CD4-positive, CD25-positive, alpha-beta regulatory T cell (primary cell): ENCODE measurements at regions not wholly inside any gene's neighbourhood (a gene's known extent, or its start where the extent isn't known, plus 50 kb on each side); places are given as distances from the start of the nearest gene placed in this dataset.
"Not testable (repeated sequence)": the region's sequence is repeated elsewhere in the genome, so short reads cannot be mapped to it uniquely, and the experiment has no call there.

Experiments
- ATAC-seq, 2 donors: fragments of 150-1000 bp; cut with Tn5 transposase; one replicate each; pipeline ENCODE4 v1.10.0; 2021; ENCODE audit warnings: low read depth in 2 of 2, moderate number of reproducible peaks in 2 of 2, moderate library complexity in 1 of 2
- DNase-seq, 3 donors: peaks; one replicate each; pipeline versions ENCODE4 v3.0.0 to v3.0.0-alpha.2; 2012 to 2022; ENCODE audit warnings: mixed read lengths in 1 of 3
- H3K27ac ChIP-seq: one replicate; pipeline ENCODE4 v1.7.0; 2013; ENCODE audit warnings: mild to moderate bottlenecking, low read length; ENCODE audit not compliant: insufficient read depth, poor library complexity, severe bottlenecking
- H3K27me3 ChIP-seq: one replicate; pipeline ENCODE4 v1.7.0; 2013; ENCODE audit warnings: low read length; ENCODE audit not compliant: control insufficient read depth, insufficient read depth
- H3K36me3 ChIP-seq: one replicate; pipeline ENCODE4 v1.7.0; 2013; ENCODE audit warnings: mild to moderate bottlenecking, low read length, moderate library complexity; ENCODE audit not compliant: control insufficient read depth, insufficient read depth
- H3K4me1 ChIP-seq: 2 replicates; pipeline ENCODE4 v1.7.0; 2013; ENCODE audit warnings: mild to moderate bottlenecking, low read length; ENCODE audit not compliant: insufficient read depth, control insufficient read depth, poor library complexity, severe bottlenecking
- H3K4me3 ChIP-seq: one replicate; pipeline ENCODE4 v1.7.0; 2013; ENCODE audit warnings: low read depth, mild to moderate bottlenecking, low read length, moderate library complexity
- H3K9me3 ChIP-seq, 2 experiments: 1 replicate in 1 of 2; 2 replicates in 1 of 2; pipeline ENCODE4 v1.7.0; 2013; ENCODE audit warnings: low read length in 2 of 2, mild to moderate bottlenecking in 1 of 2, moderate library complexity in 1 of 2; ENCODE audit not compliant: control insufficient read depth in 2 of 2
- H3K27ac Mint-ChIP-seq, 3 donors: one replicate each; pipeline ENCODE4 v1.8.0; 2020 to 2022; ENCODE audit warnings: mild to moderate bottlenecking in 3 of 3, mixed read lengths in 3 of 3, moderate library complexity in 2 of 3
- H3K27me3 Mint-ChIP-seq: one replicate; pipeline ENCODE4 v1.8.0; 2022; ENCODE audit warnings: mild to moderate bottlenecking, mixed read lengths
- H3K36me3 Mint-ChIP-seq: one replicate; pipeline ENCODE4 v1.8.0; 2020; ENCODE audit warnings: mixed read lengths
- H3K4me1 Mint-ChIP-seq, 4 donors: one replicate each; pipeline ENCODE4 v1.8.0; 2020 to 2022; ENCODE audit warnings: mixed read lengths in 4 of 4, mild to moderate bottlenecking in 1 of 4
- H3K4me3 Mint-ChIP-seq, 4 donors: one replicate each; pipeline ENCODE4 v1.8.0; 2020 to 2022; ENCODE audit warnings: mild to moderate bottlenecking in 4 of 4, mixed read lengths in 4 of 4, moderate library complexity in 3 of 4
- H3K9me3 Mint-ChIP-seq, 7 donors: one replicate each; pipeline ENCODE4 v1.8.0; 2020 to 2022; ENCODE audit warnings: mixed read lengths in 7 of 7, mild to moderate bottlenecking in 3 of 7, moderate library complexity in 2 of 7

DNA sequence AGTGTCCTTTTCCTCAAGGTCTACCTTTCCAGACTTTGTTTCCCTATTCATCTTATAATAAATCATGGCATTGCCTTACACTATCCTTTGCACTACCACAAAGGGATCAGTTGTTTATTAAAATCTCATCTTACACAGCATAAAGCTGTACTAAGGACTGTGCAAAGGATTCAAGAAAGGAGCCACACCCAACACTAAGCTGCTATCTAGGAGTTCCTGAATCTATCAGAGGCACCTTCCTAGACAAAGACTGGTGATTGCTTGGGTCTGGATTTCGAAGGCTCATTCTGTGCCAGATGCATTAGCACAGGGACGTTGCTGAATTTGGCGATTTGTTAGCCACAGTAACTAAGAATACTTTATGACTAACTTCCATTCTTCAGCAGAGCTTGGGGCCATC, 412.0 kb downstream of the NUP35 start:
- H3K4me3 Mint-ChIP-seq, result no peak overlapping the region
- no peak overlapping the region for H3K4me3 ChIP-seq
- H3K27ac ChIP-seq, result no peak overlapping the region
- H3K36me3 Mint-ChIP-seq, result no peaks in the 10 kb centered on the region
- H3K27me3 ChIP-seq, result no peaks in the 10 kb centered on the region
- DNase-seq, result no peak
- peaks cover 0 to 9% (median 0%) of the 10 kb centered on the region in 7 donors for H3K9me3 Mint-ChIP-seq
- no peaks in the 10 kb centered on the region for H3K4me1 ChIP-seq
- no peaks in the 10 kb centered on the region for H3K36me3 ChIP-seq
- no peaks in the 10 kb centered on the region for H3K27me3 Mint-ChIP-seq
- ATAC-seq, result no peak
- H3K4me1 Mint-ChIP-seq, result no peaks in the 10 kb centered on the region
- H3K9me3 ChIP-seq, result peaks cover 0 to 6% of the 10 kb centered on the region in 2 experiments
- no peak overlapping the region for H3K27ac Mint-ChIP-seq

DNA sequence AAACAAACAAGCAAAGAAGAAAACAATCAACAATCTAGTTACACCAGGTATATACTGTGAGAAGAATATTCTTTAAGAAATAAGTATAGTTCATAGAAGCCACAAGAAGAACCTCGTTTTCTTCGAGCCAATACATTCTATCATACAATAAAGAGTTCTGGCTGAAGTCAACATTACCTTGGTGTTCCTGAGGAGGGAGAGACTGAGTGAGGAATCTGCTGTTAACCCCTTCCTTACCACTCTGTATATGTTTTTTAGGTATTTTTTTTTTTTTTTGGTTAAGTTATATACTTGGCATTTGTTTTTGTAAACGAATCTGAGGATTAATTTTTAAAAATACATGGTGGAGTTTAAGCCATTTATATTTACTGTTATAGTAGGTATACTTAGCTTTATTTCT, 412.5 kb downstream of the NUP35 start:
- no peaks in the 10 kb centered on the region for H3K27me3 ChIP-seq
- H3K36me3 Mint-ChIP-seq, result no peaks in the 10 kb centered on the region

DNA sequence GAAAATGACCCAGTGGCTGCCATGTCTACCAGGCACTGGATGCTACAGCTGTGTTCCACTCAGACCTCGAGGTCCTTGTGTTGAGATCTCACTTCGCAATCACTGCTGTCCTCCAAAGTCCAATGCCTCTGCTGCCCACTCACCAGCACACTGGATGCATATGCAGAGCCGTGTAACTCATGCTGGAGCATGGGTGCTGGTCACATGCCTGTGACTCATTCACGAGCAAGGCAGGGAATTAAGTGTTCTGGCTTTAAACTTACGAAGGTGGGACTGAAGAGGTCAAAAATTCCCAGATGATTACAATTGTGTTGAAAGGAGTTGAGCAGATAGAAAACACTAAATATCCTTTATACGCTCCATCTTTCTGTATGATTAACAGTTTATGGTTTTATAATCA, 417.5 kb downstream of the NUP35 start:
- H3K27ac ChIP-seq, result no peak overlapping the region
- H3K27me3 Mint-ChIP-seq, result peaks cover 5% of the 10 kb centered on the region
- peaks cover 2 to 26% (median 6%) of the 10 kb centered on the region in 7 donors for H3K9me3 Mint-ChIP-seq
- no peak overlapping the region for H3K27ac Mint-ChIP-seq
- no peak for DNase-seq
- no peak for ATAC-seq
- H3K9me3 ChIP-seq, result peaks cover 4 to 10% of the 10 kb centered on the region in 2 experiments
- no peak overlapping the region for H3K4me3 ChIP-seq
- no peaks in the 10 kb centered on the region for H3K4me1 ChIP-seq
- H3K4me3 Mint-ChIP-seq, result no peak overlapping the region
- no peaks in the 10 kb centered on the region for H3K27me3 ChIP-seq
- no peaks in the 10 kb centered on the region for H3K36me3 Mint-ChIP-seq
- no peaks in the 10 kb centered on the region for H3K4me1 Mint-ChIP-seq
- no peaks in the 10 kb centered on the region for H3K36me3 ChIP-seq

More for the DNA sequence above, 412.5 kb downstream of the NUP35 start:
- H3K9me3 Mint-ChIP-seq, result peaks cover 0 to 10% (median 1%) of the 10 kb centered on the region in 7 donors
- Histone ChIP-seq H3K4me1 (no peaks in the 10 kb centered on the region), H3K4me3 (no peak overlapping the region), H3K36me3 (no peaks in the 10 kb centered on the region), H3K9me3 (peaks cover 0 to 6% of the 10 kb centered on the region in 2 experiments), H3K27ac (no peak overlapping the region)
- H3K27ac Mint-ChIP-seq, result no peak overlapping the region
- no peaks in the 10 kb centered on the region for H3K27me3 Mint-ChIP-seq
- H3K4me1 Mint-ChIP-seq, result no peaks in the 10 kb centered on the region
- H3K4me3 Mint-ChIP-seq, result no peak overlapping the region
- ATAC-seq, result no peak
- DNase-seq, result no peak

DNA sequence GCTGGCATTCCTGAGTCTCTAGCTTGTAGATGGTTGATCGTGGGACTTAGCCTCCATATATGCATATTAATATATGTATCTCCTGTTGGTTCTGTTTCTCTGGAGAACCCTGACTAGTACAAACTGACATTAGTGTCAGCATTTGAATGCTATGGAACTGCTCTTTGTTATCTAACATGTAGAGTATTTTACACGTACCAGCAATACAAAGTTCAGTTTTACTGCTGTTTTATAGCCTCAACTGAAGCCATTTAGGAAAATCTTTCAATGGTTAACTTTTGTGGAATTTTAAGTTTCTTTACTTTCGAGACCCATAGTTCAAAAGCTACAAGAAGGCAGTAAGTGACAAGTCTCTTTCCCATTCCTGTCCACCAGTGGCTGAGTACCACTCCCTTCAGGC, 418.4 kb downstream of the NUP35 start:
- H3K36me3 ChIP-seq, result no peaks in the 10 kb centered on the region
- H3K4me3 Mint-ChIP-seq, result no peak overlapping the region
- ATAC-seq, result no peak
- no peak for DNase-seq
- H3K9me3 Mint-ChIP-seq, result peaks cover 2 to 32% (median 6%) of the 10 kb centered on the region in 7 donors
- H3K27me3 Mint-ChIP-seq, result peaks cover 5% of the 10 kb centered on the region
- no peak overlapping the region for H3K27ac Mint-ChIP-seq
- H3K27ac ChIP-seq, result no peak overlapping the region
- no peak overlapping the region for H3K4me3 ChIP-seq
- peaks cover 4 to 10% of the 10 kb centered on the region in 2 experiments for H3K9me3 ChIP-seq
- no peaks in the 10 kb centered on the region for H3K4me1 ChIP-seq
- no peaks in the 10 kb centered on the region for H3K4me1 Mint-ChIP-seq
- no peaks in the 10 kb centered on the region for H3K27me3 ChIP-seq
- no peaks in the 10 kb centered on the region for H3K36me3 Mint-ChIP-seq

DNA sequence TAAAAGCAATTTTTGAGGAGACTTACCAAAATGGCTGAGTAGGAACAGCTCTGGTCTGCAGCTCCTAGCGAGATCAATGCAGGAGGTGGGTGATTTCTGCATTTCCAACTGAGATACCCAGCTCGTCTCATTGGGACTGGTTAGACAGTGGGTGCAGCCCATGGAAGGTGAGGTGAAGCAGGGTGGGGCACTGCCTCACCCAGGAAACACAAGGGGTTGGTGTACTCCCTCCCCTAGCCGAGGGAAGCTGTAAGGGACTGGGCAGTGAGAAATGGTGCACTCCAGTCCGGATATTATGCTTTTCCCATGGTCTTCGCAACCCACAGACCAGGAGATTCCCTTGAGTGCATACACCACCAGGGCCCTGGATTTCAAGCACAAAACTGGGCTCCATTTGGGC, 419.0 kb downstream of the NUP35 start:
- no peak for DNase-seq
- no peak overlapping the region for H3K27ac Mint-ChIP-seq
- H3K36me3 Mint-ChIP-seq, result no peaks in the 10 kb centered on the region
- no peaks in the 10 kb centered on the region for H3K27me3 ChIP-seq
- H3K9me3 Mint-ChIP-seq, result peaks cover 2 to 37% (median 9%) of the 10 kb centered on the region in 7 donors
- H3K4me1 Mint-ChIP-seq, result no peaks in the 10 kb centered on the region
- H3K4me3 Mint-ChIP-seq, result no peak overlapping the region
- no peaks in the 10 kb centered on the region for H3K36me3 ChIP-seq
- no peak overlapping the region for H3K4me3 ChIP-seq
- ATAC-seq, result no peak
- H3K27ac ChIP-seq, result no peak overlapping the region
- peaks cover 5% of the 10 kb centered on the region for H3K27me3 Mint-ChIP-seq
- H3K9me3 ChIP-seq, result peaks cover 4 to 9% of the 10 kb centered on the region in 2 experiments
- H3K4me1 ChIP-seq, result no peaks in the 10 kb centered on the region

DNA sequence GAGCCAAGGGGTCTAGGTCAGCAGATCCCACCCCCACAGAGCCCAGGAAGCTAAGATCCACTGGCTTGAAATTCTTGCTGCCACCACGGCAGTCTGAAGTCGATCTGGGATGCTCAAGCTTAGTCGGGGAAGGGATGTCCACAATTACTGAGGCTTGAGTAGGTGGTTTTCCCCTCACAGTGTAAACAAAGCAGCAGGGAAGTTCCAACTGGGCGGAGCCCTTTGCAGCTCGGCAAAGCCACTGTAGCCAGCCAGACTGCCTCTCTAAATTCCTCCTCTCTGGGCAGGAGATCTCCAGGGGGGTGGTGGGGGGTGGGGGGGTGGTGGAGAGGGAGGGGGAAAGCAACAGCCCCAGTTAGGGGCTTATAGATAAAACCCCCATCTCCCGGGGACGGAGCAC, 419.5 kb downstream of the NUP35 start:
- Mint-ChIP-seq H3K36me3 (no peaks in the 10 kb centered on the region), H3K27me3 (peaks cover 5% of the 10 kb centered on the region), H3K4me1 (no peaks in the 10 kb centered on the region), H3K9me3 (peaks cover 3 to 41% (median 9%) of the 10 kb centered on the region in 7 donors), H3K4me3 (no peak overlapping the region), H3K27ac (no peak overlapping the region)
- ATAC-seq, result no peak
- peaks cover 4% of the 10 kb centered on the region in 2 experiments for H3K9me3 ChIP-seq
- no peaks in the 10 kb centered on the region for H3K27me3 ChIP-seq
- no peak overlapping the region for H3K27ac ChIP-seq
- no peaks in the 10 kb centered on the region for H3K4me1 ChIP-seq
- no peak overlapping the region for H3K4me3 ChIP-seq
- H3K36me3 ChIP-seq, result no peaks in the 10 kb centered on the region
- no peak for DNase-seq

DNA sequence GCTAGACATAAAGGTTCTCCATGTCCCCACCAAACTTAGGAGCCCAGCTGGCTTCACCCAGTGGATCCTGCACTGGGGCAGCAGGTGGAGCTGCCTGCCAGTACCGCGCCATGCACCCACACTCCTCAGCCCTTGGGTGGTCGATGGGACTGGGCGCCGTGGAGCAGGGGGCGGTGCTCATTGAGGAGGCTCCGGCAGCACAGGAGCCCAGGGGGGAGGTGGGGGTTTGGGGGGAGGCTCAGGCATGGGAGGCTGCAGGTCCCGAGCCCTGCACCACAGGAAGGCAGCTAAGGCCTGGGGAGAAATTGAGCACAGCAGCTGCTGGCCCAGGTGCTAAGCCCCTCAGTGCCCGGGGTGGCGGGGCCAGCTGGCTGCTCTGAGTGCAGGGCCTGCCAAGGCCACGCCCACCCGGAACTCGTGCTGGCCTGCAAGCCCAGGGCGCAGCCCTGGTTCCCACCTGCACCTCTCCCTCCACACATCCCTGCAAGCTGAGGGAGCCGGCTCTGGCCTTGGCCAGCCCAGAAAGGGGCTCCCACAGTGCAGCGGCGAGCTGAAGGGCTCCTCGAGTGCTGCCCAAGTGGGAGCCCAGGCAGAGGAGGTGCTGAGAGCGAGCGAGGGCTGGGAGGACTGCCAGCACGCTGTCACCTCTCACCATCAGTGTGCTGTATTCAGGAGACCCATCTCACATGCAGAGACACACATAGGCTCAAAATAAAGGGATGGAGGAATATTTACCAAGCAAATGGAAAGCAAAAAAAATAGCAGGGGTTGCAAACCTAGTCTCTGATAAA, 422.5 kb downstream of the NUP35 start:
- not testable (repeated sequence) for H3K9me3 ChIP-seq, H3K4me1 ChIP-seq, H3K27ac Mint-ChIP-seq, H3K27ac ChIP-seq, H3K4me1 Mint-ChIP-seq, H3K27me3 Mint-ChIP-seq, ATAC-seq, H3K36me3 ChIP-seq, H3K4me3 ChIP-seq, H3K36me3 Mint-ChIP-seq, H3K27me3 ChIP-seq, H3K4me3 Mint-ChIP-seq, DNase-seq
- H3K9me3 Mint-ChIP-seq, result peaks cover 3 to 49% (median 10%) of the 10 kb centered on the region in 7 donors

DNA sequence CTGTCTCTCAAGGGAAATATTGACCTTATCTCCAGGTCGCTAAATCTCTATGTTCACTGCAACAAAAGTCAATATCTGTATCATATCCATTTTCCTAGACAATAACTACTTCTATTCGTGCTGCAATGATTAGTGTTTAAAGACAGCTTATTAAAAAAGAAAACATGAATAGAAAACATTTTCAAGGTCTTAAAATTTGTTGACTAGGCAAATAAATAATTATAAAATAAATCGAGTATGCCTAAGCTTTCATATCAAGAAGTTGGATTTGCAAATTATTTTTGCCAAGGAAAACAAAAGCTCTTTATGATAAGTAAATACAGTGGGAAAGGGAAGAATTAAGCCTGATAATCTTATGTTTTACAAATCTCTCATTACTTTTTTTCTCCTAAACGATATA, 428.5 kb downstream of the NUP35 start:
- no peaks in the 10 kb centered on the region for H3K9me3 ChIP-seq
- no peaks in the 10 kb centered on the region for H3K27me3 Mint-ChIP-seq
- H3K27me3 ChIP-seq, result no peaks in the 10 kb centered on the region
- H3K27ac Mint-ChIP-seq, result no peak overlapping the region
- no peak overlapping the region for H3K27ac ChIP-seq
- H3K9me3 Mint-ChIP-seq, result peaks cover 3 to 21% (median 9%) of the 10 kb centered on the region in 7 donors
- ATAC-seq (no peak), DNase-seq (no peak)
- no peaks in the 10 kb centered on the region for H3K36me3 Mint-ChIP-seq
- H3K4me3 ChIP-seq, result no peak overlapping the region
- no peaks in the 10 kb centered on the region for H3K4me1 ChIP-seq
- H3K4me1 Mint-ChIP-seq, result no peaks in the 10 kb centered on the region
- no peak overlapping the region for H3K4me3 Mint-ChIP-seq
- no peaks in the 10 kb centered on the region for H3K36me3 ChIP-seq
